ENCODE measurements at regions not wholly inside any gene's neighbourhood (a gene's known extent, or its start where the extent isn't known, plus 50 kb on each side); places are given as distances from the start of the nearest gene placed in this dataset.

GRCh38 chr3:194801461-194802432 lies 116.1 kb downstream of the FAM43A start:
- DNase-seq (ENCODE audit: low read depth in 2 of 2, low spot score in 1 of 2) = no peak

- no peak for DNase-seq (ENCODE audit: low read depth in 2 of 2, low spot score in 1 of 2)
These were observed 119.1 kb downstream of the FAM43A start for GRCh38 chr3:194804796-194805195.

- no peak for DNase-seq (ENCODE audit: low read depth in 2 of 2, low spot score in 1 of 2)
These were observed 119.9 kb downstream of the FAM43A start for GRCh38 chr3:194805546-194805945.

- DNase-seq (ENCODE audit: low read depth in 2 of 2, low spot score in 1 of 2) = no peak
These were observed 121.4 kb downstream of the FAM43A start for GRCh38 chr3:194806991-194807630.

GRCh38 chr3:194808640-194809097 lies 123.0 kb downstream of the FAM43A start:
- DNase-seq (ENCODE audit: low read depth in 2 of 2, low spot score in 1 of 2) = no peak

- DNase-seq (ENCODE audit: low read depth in 2 of 2, low spot score in 1 of 2) = no peak
These were observed 123.7 kb downstream of the FAM43A start for GRCh38 chr3:194809382-194809781.

- no peak for DNase-seq (ENCODE audit: low read depth in 2 of 2, low spot score in 1 of 2)
These were observed 124.4 kb downstream of the FAM43A start for GRCh38 chr3:194810076-194810475.

- no peak for DNase-seq (ENCODE audit: low read depth in 2 of 2, low spot score in 1 of 2)
These were observed 125.4 kb downstream of the FAM43A start for GRCh38 chr3:194811118-194811517.

DNA sequence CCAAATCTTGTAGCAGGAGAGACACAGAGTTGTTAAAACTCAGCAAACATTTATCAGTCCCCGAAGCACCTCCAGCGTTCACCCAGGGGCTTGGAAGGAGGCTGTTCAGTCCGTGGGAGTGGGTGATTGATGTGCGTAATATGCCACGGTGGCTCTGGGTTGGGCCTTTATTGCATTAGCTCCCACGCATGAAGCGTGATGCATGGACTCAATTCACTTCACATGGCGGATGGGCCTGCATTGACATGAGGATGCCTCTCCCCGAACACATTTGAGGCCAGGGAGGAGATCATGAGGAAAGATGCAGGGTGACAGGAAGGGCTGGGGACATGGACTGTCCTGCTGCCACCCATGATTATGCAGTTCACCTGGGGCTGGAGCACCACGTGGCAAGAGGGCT lies 126.5 kb downstream of the FAM43A start:
- no peak for DNase-seq (ENCODE audit: low read depth in 2 of 2, low spot score in 1 of 2)

GRCh38 chr3:194814878-194815357 lies 129.2 kb downstream of the FAM43A start:
- DNase-seq (ENCODE audit: low read depth in 2 of 2, low spot score in 1 of 2) = no peak

GRCh38 chr3:194816748-194817591 lies 131.3 kb downstream of the FAM43A start:
- no peak for DNase-seq (ENCODE audit: low read depth in 2 of 2, low spot score in 1 of 2)

DNA sequence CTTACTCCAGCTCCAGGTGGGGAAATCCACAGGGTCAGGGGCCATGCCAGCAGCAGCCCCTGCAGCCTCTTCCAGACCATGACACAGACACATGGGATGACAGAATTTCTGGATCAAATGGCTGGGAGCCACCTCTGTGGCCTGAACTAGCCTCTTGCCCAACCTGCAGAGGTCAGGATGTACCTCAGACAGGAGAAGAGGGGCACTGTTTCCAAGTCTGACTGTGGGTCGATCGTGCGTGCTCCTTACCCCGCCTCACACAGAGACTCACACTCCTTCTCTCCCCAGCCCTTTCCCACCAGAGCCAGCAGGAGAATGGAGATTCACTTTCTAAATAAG lies 131.9 kb downstream of the FAM43A start:
- no peak for DNase-seq (ENCODE audit: low read depth in 2 of 2, low spot score in 1 of 2)

DNA sequence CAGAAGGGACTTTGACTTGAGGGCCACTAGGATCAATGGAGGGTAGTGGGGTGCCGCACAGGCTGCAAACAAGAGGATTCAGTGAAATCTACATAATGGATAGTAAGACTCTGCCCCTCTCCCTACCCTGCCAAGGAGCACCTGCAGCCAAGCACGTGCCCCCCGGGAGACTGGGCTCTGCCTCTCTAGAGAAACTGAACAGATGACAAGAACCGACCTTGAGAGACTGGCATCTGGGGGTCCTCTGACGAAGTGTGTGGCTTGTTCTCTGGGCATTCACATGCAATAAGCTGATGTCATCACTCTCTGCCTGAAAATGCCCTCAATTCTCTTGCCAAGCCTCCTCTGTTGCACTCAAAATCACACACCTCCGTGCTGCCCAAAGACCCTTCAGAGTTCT lies 132.3 kb downstream of the FAM43A start:
- DNase-seq (ENCODE audit: low read depth in 2 of 2, low spot score in 1 of 2) = no peak

GRCh38 chr3:194824100-194824499 lies 138.4 kb downstream of the FAM43A start:
- no peak for DNase-seq (ENCODE audit: low read depth in 2 of 2, low spot score in 1 of 2)

GRCh38 chr3:194824701-194825111 lies 139.0 kb downstream of the FAM43A start:
- DNase-seq (ENCODE audit: low read depth in 2 of 2, low spot score in 1 of 2) = no peak

DNA sequence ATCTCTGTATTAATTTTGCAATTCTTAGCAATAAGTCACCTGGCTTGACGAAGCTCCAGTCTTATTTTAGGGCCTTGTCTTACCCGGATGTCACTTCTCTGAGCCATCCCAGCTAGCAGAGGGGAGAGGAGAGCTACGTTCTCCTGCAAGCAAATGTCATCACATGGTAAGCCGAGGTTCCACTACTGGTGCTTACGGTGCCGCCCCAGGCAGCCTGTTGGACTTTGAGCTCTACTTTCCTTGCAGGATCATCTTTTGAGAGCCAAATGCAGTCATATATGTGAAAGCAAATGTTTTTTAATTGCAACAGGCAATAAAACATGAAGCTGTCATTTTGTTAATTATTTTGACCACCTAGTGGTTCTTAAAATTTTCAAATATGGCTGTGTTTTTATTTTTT lies 140.9 kb downstream of the FAM43A start:
- DNase-seq (ENCODE audit: low read depth in 2 of 2, low spot score in 1 of 2) = no peak

DNA sequence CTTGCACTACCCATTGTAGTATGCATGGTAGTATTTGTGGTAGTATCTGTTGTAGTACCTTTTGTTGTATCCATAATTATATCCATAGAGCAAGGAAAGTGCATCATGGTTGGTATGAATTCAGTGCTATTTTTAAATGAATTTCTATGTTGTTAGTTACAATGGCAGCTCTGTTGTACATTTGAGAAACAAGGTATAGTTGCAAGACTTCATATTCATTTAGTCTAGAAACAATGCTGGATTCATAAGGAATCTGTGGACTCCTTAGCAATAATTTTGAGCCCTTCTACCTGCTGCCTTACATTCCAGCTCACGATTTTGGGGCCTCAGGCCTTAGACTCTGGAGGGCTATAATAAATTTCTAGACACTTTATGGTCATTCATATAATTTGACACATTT lies 141.8 kb downstream of the FAM43A start:
- DNase-seq (ENCODE audit: low read depth in 2 of 2, low spot score in 1 of 2) = no peak

- no peak for DNase-seq (ENCODE audit: low read depth in 2 of 2, low spot score in 1 of 2)
These were observed 142.4 kb downstream of the FAM43A start for GRCh38 chr3:194828116-194828515.

DNA sequence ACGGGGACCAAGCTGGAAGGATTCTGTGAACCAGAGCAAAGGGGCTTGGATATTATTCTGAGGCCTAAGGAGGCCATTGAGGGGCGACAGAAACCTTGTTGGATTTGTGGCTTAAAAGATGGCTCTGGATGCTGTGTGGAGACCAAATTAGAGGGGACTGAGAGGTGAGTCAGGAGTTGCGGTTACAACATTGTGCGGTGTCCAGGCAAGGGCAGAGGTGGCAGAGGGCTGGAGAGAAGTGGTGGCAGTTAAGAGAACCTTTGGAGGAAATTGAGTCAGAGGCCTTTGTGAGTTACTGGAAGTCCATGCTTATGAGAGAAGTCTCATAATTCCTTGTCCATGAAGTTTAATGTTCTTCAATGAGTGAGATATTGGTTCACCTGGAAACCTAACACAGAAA lies 143.2 kb downstream of the FAM43A start:
- no peak for DNase-seq (ENCODE audit: low read depth in 2 of 2, low spot score in 1 of 2)

- no peak for DNase-seq (ENCODE audit: low read depth in 2 of 2, low spot score in 1 of 2)
These were observed 144.7 kb downstream of the FAM43A start for GRCh38 chr3:194830401-194830800.

DNA sequence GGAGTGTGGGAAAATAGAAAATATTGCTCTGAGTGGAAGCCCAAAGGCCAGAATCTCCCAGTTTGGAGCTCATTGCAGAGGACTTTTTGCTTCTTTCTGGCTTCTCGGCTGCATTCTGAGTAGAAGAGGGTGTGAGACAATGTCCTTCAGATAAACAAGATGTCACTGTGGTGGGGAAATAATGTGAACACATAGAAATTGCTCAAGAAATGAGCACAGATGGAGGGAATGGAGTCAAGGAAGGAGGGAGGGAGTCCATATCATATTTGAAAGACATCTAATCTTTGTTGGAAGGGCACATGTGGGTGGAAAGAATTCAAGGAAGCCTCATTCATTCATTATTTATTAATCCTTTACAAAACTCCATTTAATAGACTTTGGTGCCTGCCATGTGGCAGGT lies 145.3 kb downstream of the FAM43A start:
- DNase-seq (ENCODE audit: low read depth in 2 of 2, low spot score in 1 of 2) = no peak
